WERI-Rb-1 (cell line): ENCODE measurements at regions not wholly inside any gene's neighbourhood (a gene's known extent, or its start where the extent isn't known, plus 50 kb on each side); places are given as distances from the start of the nearest gene placed in this dataset.

Experiments used
- DNase-seq: peaks from one replicate; pipeline ENCODE4 v3.0.0-alpha.2; 2020
- H3K27ac ChIP-seq: fragments of 250-450 bp; sonication (Bioruptor Pico); 2 replicates; pipeline ENCODE4 v1.5.1; 2020; ENCODE audit warnings: mild to moderate bottlenecking, moderate library complexity
- H3K27me3 ChIP-seq: fragments of 250-450 bp; sonication (Bioruptor Pico); 2 replicates; pipeline ENCODE4 v1.5.1; 2021; ENCODE audit warnings: mild to moderate bottlenecking, low read depth, moderate library complexity; ENCODE audit not compliant: insufficient read depth, severe bottlenecking
- H3K36me3 ChIP-seq: fragments of 250-450 bp; sonication (Bioruptor Pico); 2 replicates; pipeline ENCODE4 v1.5.1; 2020; ENCODE audit warnings: mild to moderate bottlenecking, moderate library complexity
- H3K4me3 ChIP-seq: 2 replicates; pipeline ENCODE4 v1.5.1; 2011; ENCODE audit warnings: low read depth, mild to moderate bottlenecking, control low read depth, low read length
- H3K9me3 ChIP-seq: fragments of 250-450 bp; sonication (Bioruptor Pico); 2 replicates; pipeline ENCODE4 v1.5.1; 2021; ENCODE audit warnings: mild to moderate bottlenecking, moderate library complexity; ENCODE audit not compliant: severe bottlenecking
- TF ChIP-seq, protein P1 (sequence below): IDR thresholded peaks from 2 replicates; pipeline ENCODE4 v1.5.1; 2011; ENCODE audit warnings: low read depth, mild to moderate bottlenecking, control low read depth, inconsistent platforms, low read length

DNA sequence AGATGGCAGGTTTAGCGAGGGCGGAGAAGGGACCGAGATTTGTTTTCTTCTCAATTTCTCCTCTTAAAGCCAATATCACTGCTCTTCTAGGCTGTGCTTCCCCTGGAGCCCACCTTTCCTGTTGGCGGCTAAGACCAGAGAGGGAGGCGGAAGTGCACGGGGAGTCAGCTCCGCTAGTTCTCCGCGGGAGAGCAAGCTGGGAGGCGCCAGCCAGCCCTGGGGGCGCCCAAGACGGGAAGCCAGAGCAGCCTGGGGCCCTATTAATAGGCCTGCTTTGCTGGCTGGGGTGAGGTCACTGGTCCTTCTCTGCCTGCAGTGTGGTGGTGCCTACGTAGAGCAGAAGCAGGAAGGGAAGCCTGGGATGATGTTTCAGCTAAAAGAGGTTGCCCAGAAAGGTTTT, 61.6 kb downstream of the LSM5 start:
- H3K36me3 ChIP-seq = no peaks in the 10 kb centered on the region
- no peak overlapping the region; the same call in 1 of the 2 replicates for H3K4me3 ChIP-seq
- no peak overlapping the region for H3K27ac ChIP-seq
- H3K27me3 ChIP-seq = peaks cover 2% of the 10 kb centered on the region
- peak; percentile 14 for DNase-seq
- TF ChIP-seq, protein P1, sequence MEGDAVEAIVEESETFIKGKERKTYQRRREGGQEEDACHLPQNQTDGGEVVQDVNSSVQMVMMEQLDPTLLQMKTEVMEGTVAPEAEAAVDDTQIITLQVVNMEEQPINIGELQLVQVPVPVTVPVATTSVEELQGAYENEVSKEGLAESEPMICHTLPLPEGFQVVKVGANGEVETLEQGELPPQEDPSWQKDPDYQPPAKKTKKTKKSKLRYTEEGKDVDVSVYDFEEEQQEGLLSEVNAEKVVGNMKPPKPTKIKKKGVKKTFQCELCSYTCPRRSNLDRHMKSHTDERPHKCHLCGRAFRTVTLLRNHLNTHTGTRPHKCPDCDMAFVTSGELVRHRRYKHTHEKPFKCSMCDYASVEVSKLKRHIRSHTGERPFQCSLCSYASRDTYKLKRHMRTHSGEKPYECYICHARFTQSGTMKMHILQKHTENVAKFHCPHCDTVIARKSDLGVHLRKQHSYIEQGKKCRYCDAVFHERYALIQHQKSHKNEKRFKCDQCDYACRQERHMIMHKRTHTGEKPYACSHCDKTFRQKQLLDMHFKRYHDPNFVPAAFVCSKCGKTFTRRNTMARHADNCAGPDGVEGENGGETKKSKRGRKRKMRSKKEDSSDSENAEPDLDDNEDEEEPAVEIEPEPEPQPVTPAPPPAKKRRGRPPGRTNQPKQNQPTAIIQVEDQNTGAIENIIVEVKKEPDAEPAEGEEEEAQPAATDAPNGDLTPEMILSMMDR = no peak
- no peaks in the 10 kb centered on the region for H3K9me3 ChIP-seq

DNA sequence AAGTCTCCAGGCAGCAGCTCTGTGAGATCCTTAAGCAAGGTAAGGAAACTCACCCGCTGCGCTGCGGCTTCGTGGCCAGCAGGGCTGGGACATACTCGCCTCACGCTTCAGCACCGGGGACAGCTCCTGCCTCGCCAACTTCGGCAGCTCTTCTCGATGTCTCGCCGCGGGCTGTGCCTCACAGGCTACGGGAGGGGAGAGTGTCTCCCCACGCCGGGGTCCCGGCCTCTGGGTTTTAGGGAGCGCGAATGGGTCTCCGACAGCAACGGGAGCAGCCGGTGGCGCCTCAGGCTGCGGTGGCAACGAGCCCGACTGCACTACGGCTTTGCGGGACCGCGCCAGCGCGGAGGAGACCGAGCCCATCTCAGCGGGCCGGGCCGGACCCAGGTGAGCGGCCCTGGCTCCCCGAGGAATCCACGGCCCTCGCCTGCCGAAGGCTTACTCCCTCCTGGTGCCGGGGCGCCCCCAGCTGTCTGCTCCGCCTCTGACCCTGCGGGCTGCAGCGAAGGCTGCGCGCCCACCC, 62.4 kb downstream of the LSM5 start:
- Histone ChIP-seq H3K36me3 (no peaks in the 10 kb centered on the region), H3K27me3 (peaks cover 2% of the 10 kb centered on the region), H3K9me3 (no peaks in the 10 kb centered on the region), H3K27ac (no peak overlapping the region; the same call in 1 of the 2 replicates), H3K4me3 (peak overlapping the region; percentile 76)
- DNase-seq = peak; percentile 77
- TF ChIP-seq, protein P1 = peak; percentile 52

DNA sequence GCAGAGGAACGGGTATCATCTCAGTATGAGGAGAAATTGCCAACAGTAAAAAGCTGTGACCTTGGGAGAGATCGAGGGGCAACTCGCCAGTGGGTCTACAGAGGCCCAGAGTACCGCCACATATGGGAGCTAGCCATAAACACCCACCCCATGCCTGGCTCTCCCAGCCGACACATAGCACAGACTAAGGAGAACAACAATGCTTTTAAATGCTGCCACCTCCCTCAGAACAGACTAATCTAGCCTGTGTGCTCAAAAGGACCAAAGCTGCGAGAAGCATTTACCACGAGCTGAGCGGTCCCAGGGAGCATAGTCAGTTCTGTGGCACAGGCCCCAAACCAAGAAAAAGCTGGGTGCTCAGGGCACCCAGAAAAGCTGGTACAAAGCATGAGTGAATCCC, 73.3 kb downstream of the LSM5 start:
- Histone ChIP-seq H3K27ac (no peak overlapping the region), H3K9me3 (no peaks in the 10 kb centered on the region), H3K36me3 (no peaks in the 10 kb centered on the region), H3K27me3 (no peaks in the 10 kb centered on the region), H3K4me3 (no peak overlapping the region)
- no peak for DNase-seq
- TF ChIP-seq, protein P1 = no peak

DNA sequence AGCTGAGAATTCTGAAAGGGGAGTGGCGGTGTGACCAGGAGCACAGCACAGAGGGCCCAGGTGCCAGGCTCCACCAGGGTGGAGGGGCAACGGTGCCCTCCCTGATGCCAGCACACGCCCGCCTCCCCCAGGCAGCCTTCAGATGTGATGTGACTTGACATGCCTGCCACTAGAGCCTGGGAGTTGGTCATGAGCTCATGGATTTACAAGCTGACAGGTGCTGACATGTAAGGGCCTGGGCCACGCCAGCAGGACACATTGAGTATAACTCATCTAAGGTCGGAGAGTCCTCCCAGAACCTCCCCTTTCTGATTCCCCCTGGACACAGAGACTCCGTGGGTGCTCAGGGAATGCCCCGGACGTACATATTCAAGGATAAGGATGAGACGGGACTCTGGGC, 74.2 kb downstream of the LSM5 start:
- DNase-seq = no peak
- TF ChIP-seq, protein P1 = no peak
- Histone ChIP-seq H3K36me3 (no peaks in the 10 kb centered on the region), H3K27me3 (no peaks in the 10 kb centered on the region), H3K27ac (no peak overlapping the region), H3K4me3 (no peak overlapping the region), H3K9me3 (no peaks in the 10 kb centered on the region)

DNA sequence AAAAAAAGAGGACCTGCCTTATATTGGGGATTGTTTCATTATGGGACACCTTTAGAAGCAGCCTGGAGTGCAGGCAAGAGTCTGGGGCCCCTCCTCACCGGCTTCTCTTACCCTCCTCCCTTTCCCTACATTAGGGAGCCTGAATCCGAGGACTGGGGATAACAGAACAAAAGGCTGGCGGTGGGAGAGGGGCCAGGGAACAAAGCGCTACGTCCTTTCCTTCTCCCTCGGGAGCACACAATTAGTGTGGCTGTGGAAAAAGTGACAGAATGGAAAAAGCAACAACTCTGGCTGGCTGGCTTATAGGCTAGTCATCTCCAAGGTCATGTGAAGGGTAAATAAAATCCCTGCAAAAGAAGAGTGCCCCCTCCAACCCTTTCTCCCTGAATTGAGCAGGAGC, 74.7 kb downstream of the LSM5 start:
- TF ChIP-seq, protein P1 = no peak
- DNase-seq = no peak
- H3K9me3 ChIP-seq = no peaks in the 10 kb centered on the region
- no peak overlapping the region for H3K27ac ChIP-seq
- no peak overlapping the region for H3K4me3 ChIP-seq
- no peaks in the 10 kb centered on the region for H3K27me3 ChIP-seq
- no peaks in the 10 kb centered on the region for H3K36me3 ChIP-seq

DNA sequence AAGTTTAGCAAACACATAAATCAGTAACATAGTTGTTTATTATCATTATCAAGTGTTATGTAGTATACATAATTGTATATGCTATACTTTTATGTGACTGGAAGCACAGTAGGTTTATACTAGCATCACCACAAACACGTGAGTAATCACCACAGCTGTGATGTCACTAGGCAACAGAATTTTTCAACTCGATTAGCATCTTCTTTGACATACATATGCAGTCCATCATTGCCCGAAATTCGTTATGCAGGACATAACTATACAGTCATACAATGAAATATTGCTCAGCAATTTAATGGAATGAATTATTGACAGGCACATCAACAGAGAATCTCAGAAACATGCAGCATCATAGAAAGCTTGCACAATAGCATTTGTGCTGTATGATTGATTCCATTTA, 77.7 kb downstream of the LSM5 start:
- H3K36me3 ChIP-seq = no peaks in the 10 kb centered on the region
- H3K9me3 ChIP-seq = no peaks in the 10 kb centered on the region
- H3K27ac ChIP-seq = no peak overlapping the region
- H3K4me3 ChIP-seq = no peak overlapping the region
- no peak for DNase-seq
- TF ChIP-seq, protein P1 = no peak
- no peaks in the 10 kb centered on the region for H3K27me3 ChIP-seq
